H54 (cell line): ENCODE measurements at regions not wholly inside any gene's neighbourhood (a gene's known extent, or its start where the extent isn't known, plus 50 kb on each side); places are given as distances from the start of the nearest gene placed in this dataset.

Source experiments
- DNase-seq: peaks from one replicate; pipeline ENCODE4 v3.0.0; 2011; ENCODE audit warnings: low spot score, mixed read lengths; ENCODE audit not compliant: insufficient read length
- FAIRE-seq: peaks from 3 replicates; lab custom pipeline; 2011; peaks lifted over from hg19 to GRCh38; lab: Jason Lieb, UNC
- POLR2A ChIP-seq: IDR thresholded peaks from 2 replicates; pipeline ENCODE4 v1.6.1; 2011; ENCODE audit warnings: low read depth, mild to moderate bottlenecking, low read length

DNA sequence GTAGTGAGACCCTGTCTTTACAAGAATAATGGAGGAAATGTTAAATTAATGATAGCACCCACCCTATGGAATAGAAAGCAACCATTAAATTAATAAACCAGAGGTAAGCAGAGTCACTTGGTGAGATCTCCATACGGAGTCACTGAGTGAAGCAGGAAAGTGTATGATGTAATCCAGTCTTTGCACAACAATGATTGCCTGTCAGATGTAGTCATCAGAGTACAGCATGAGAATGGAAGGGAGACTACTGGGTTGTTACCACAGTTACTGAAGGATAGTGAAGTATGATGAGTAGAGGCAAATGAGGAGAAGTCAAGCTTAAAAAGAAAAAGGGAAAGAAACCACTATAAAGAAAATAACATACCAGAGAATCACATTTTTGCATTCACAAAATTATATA is 371.9 kb upstream of the SHH start:
- no peak for FAIRE-seq
- DNase-seq, result no peak
- TF ChIP-seq POLR2A, result no peak

DNA sequence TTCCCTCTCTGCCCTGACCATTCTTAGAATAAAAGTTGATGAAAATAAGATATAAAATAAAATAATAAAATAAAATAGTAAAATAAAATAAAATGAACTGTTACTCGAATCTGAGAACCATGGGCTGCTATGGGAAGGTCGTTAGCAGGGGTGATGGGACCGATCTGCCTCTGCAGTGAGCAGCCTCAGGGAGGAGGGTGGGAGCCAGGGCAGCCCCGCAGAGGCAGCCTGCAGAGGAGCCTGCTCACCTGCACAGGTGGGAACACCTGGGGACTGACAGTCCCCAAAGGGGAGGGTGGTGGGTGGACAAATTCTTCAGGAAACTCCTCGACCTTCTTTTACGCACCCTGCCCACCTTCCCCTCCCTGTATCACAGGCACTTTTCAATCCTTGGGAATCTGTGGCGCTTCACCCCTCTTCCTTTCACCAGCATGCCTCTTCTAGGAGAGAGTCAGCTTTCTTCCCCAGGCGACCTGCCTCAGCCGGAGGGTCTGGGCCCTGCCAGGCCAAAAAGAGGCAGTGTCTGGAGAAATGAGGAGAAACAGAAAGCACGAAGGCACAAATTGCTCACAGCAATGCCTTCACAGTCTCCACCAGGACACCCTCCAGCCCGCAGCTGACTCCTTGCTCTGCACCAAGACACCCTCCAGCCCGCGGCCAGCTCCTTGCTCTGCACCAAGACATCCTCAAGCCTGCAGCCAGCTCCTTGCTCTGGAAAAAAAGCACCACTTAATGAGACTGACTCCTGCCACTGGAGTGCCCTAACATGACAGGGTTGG is 368.4 kb upstream of the SHH start:
- FAIRE-seq (no peak), DNase-seq (no peak)
- no peak for TF ChIP-seq POLR2A

DNA sequence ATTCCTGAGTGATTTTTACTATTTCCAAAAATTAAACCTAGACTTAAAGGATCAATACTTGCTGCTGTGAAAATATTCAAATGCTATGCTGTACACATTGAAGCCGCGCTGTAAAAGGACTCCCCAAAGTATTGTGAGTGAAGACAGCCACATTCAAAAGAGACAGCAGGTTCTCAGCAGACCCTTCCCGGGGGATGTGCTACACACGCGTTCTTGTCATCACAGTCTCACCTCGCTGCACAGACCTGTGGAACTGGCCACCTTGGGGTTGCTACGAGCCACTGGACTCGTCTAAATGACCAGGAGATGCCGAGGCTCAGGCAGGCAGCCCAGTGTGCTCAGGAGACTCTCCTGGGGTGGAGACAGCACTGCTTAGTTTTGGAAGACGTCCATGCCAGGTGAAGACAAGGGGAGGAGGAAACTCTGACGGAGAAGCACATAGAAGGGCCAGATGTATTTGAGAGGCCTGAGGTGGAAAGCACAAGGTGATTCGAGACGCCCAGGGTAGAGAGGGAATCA is 367.7 kb upstream of the SHH start:
- no peak for DNase-seq
- FAIRE-seq, result no peak
- TF ChIP-seq POLR2A, result no peak

DNA sequence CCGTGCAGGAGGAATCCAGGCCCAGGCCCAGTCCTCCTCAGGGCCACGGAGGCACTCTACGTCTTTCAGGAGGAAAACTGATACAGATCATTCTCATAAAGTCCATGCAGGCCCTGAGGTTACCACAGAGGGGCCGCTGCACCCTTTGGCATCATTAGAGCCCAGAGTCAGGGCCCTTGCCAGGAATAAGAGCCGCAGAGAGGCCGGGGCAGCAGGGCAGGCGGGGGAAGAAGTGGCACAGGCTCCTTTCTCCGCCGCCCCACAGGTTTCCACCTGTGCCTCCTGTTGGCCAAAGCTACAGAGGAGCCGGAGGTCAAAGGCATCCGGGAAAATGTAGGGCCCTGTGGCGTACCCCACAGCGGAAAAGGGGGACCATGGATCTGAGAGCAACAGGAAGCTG is 366.6 kb upstream of the SHH start:
- TF ChIP-seq POLR2A, result no peak
- DNase-seq (no peak), FAIRE-seq (no peak)

DNA sequence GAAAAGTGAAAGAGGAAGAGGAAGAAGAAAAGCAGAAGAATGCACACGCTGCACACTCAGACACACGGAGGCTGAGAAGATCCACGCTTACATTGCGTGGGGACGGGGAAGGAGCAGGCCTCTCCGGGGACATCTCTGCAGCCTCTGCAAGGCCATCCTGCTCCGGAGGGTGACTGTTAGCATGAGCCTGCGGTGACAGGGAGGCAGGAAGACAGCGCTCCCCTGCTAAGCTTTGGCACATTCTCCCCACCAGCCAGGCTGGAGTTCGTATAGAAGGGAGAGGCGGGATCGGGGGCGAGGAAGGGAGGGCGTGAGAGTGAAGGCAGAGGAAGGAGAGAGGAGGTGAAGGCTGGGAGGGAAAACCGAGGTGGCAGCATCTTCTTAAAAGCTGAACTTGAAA is 366.0 kb upstream of the SHH start:
- no peak for FAIRE-seq
- no peak for TF ChIP-seq POLR2A
- DNase-seq, result no peak

DNA sequence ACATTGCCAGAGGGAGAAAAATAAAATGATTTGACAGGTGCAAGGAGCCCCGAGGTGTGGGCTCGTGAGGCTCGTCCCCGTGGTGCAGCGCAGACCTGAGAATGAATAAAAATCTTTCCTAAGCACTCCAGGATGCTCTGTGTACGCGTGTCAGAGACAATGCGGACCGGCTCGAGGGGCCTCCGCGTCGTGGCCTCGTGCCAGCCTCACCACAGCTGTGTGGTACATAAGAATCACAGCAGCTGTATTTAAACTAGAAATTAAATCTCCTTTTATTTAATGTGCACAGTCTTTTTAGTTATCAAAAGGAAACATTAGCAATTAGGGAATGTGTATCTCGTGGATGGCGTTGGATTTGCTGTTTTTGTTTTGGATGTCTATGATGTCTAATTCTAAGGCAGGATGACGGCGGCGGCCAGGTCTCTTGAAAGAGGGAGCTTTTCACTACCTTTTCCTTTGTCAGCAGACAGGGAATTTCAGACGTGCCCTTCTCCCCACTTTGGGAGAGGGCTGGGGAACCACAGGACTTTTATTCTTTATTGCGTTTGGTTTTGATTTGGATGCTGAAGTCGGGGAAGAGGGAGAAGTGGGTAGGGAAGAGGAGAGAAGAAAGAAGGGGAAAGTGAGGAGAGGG is 365.3 kb upstream of the SHH start:
- FAIRE-seq, result no peak
- no peak for DNase-seq
- TF ChIP-seq POLR2A, result no peak

DNA sequence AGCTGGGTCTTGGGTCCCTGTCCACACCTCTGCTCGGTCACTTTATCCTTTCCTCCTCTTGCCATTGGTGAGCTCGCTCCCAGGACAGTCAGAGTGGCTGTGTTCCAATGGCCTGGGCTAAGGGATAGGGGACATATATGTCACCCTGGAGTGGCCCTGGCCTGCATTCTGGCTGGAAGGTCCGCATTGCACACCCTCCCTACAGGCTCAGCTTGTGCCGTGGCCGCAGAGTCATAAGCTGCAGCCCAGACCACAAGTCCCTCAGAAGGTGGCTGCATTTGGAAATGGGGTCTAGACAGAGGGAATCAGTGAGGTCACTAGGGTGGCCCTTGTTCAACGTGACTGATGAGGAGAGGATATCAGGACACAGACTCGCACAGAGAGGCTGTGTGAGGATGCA is 363.8 kb upstream of the SHH start:
- DNase-seq (no peak), FAIRE-seq (no peak)
- no peak for TF ChIP-seq POLR2A

DNA sequence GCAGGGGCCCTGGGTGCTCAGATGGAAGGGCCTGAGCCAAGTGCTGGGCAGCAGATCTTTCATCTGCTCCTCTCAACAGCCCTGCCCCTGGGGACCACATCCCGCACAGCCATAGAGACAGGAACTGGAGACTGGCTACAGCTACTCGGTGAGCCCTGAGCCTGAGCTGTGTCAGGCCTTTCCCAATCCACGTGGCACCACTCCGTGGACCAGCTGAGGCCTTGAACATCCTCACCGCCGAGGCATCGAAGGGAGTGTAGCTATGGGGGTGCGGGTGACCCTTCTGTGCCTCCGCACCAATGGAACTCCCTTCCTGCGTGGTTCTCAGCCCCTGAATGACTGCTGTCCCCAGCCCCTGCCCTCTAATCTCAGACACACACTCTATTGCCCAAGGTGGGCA is 362.7 kb upstream of the SHH start:
- FAIRE-seq (no peak), DNase-seq (no peak)
- TF ChIP-seq POLR2A, result no peak

DNA sequence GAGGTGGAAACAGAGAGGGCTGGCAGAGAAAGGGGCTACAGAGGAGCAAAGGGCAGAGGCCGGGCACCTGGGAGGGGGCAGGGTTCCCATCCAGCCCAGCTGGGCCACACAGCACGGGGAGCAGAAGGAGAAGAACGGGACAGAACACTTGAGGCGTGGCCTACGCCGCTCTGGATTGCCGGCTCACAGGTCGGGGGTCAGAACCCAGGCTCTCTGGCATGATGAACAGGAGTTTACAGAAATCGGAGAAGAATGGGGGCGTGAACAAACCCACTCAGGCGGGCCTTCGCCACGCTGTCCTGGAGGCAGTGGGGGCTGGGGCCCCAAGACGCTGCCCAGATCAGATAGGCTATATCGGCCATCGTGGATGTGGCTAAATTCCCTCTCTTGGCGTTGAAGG is 362.2 kb upstream of the SHH start:
- no peak for DNase-seq
- FAIRE-seq, result no peak
- no peak for TF ChIP-seq POLR2A

DNA sequence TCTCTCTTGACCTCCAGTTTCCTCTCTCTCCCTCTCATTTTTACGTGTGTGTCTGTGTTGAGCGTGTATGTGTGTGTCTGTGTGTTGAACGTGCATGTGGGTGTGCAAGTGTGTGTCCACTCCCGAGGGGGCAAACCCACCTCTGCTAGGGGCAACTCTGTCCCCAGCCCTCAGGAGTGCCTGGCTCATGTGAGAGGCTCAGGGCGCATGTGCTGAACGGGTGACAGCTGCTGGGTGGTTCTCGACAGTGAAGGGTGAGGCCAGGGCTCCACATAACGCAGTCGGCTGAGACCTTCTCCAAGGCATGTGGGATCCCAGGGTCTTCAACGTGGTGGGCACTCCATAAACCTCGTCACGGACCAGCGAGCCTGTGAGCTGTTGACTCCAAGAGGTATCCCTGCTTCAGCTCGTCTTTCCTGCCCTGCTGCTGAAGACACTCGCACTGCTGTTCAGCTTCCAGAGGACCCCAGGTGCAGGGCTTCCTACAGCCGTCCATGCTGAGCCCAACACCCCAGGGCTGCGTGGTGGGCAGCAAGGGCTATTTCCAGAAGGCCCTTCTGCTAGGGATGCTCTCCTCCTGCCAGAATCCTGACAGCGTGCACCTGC is 361.6 kb upstream of the SHH start:
- TF ChIP-seq POLR2A, result no peak
- DNase-seq (no peak), FAIRE-seq (no peak)

DNA sequence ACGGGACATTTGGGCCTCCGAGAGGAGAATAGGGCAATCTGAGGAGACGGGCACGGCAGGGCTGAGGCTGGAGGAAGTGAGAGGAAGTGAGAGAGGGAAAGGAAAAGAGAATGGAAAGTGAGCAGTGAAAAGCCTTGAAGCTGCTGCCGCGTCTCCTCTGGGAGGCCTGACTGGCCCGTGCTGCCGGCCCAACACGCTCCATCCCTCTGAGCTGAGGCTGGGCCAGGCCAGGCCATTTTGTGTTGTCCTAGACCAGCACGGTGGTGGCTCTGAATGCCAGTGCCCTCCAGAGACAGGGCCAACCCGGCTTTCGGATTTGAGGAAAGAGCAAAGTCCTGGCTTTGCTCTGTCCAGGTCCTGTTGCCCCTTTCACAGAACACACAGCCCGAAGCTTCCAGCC is 361.1 kb upstream of the SHH start:
- FAIRE-seq (no peak), DNase-seq (no peak)
- no peak for TF ChIP-seq POLR2A

DNA sequence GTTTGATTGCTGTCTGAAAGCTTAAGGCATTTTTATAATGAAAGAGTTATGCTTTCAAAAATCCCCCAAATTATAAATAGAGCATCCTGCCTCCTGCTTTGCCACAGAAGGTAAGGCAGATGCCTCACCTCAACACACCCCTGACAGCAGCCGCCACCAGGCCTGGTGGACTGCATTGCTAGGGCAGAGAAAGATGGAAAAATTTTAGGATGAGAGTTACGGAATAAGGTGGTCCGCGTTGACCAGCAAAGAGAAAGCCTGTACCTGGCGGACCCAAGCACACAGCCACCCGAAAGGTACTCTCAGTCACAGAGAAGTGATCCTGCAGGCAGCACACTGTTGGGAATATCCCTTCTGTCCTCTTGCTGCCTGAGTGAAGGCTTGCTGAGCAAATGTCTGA is 360.4 kb upstream of the SHH start:
- no peak for TF ChIP-seq POLR2A
- FAIRE-seq (no peak), DNase-seq (no peak)

DNA sequence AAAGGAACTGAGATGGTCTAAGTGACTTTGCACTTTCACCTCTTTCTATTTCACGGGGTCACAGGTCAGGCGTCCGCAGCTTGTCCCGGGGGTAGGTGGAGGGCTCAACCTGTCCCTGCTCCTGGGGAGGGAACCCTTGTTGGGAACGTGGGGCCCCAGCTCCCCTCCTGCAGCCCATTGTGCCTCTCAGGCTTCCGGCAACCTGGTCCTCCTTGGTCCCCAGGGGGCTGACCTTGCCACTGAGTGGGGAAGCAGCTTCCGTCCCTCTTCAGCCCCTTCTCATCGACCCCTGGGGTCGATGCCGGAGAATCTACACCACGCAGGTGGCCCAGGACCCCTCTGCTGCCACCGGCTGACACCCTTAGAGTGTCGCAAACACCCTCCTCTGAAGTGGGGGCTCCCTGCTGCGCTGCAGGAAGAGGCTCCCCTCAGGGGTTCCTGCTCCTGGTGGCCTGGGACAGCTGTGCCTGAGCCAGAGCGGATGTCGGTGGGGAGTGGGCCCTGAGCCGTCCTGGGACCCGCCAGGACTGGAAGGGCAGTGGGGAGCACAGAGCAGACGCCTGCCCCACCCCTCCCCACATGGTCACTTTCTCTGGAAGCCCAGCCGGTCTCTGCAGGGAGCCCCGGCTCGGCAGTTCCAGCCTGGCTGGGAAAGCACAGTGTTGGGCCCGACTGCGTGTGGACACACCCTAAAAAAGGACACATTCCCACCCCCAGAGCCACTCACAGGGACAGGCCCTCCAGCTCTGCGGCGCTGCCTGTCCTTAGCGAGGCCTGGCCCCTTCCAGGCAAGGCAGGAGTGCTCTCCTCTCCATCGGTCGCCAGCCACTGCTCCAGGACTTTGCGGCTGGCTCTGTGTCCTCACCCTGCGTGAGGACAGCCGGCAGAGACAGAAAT is 357.5 kb upstream of the SHH start:
- FAIRE-seq (no peak), DNase-seq (no peak)
- no peak for TF ChIP-seq POLR2A
